Sigmoid colon (tissue), 6 donors: ENCODE measurements at regions not wholly inside any gene's neighbourhood (a gene's known extent, or its start where the extent isn't known, plus 50 kb on each side); places are given as distances from the start of the nearest gene placed in this dataset.

Experiments used
- DNase-seq: peaks from one replicate; pipeline ENCODE4 v3.0.0-alpha.2; 2019
- H3K27ac ChIP-seq, 4 donors: fragments of 200-600 bp; sonication (generic); one replicate each; pipeline ENCODE4 v1.5.1; 2016 to 2019; ENCODE audit warnings: mild to moderate bottlenecking in 1 of 4
- H3K27me3 ChIP-seq, 3 donors: fragments of 200-600 bp; sonication (generic); one replicate each; pipeline ENCODE4 v1.5.1; 2019; ENCODE audit warnings: mild to moderate bottlenecking in 1 of 3
- H3K36me3 ChIP-seq, 4 donors: fragments of 200-600 bp; sonication (generic); one replicate each; pipeline ENCODE4 v1.5.1; 2016 to 2019
- H3K4me1 ChIP-seq, 4 donors: fragments of 200-600 bp; sonication (generic); one replicate each; pipeline ENCODE4 v1.5.1; 2017 to 2019
- H3K4me3 ChIP-seq, 4 donors: fragments of 200-600 bp; sonication (generic); one replicate each; pipeline ENCODE4 v1.5.1; 2017 to 2019; ENCODE audit warnings: mild to moderate bottlenecking in 2 of 4, moderate library complexity in 1 of 4
- H3K9me3 ChIP-seq, 4 donors: fragments of 200-600 bp in 3 of 4; sonication (generic) in 3 of 4; one replicate each; pipeline versions ENCODE4 v1.5.1 to v1.6.1; 2013 to 2019
- CTCF ChIP-seq, 4 experiments: fragments of 450-650 bp in 3 of 4; fragments of 200-600 bp in 1 of 4; IDR thresholded peaks; one replicate each; pipeline ENCODE4 v1.5.1; 2016 to 2019; ENCODE audit warnings: antibody characterized with exemption in 4 of 4, mild to moderate bottlenecking in 3 of 4, moderate library complexity in 2 of 4
- EP300 ChIP-seq, 4 donors: sonication (generic); formaldehyde crosslinking; IDR thresholded peaks; one replicate each; pipeline ENCODE4 v1.6.1; 2017; ENCODE audit warnings: antibody characterized with exemption in 4 of 4
- POLR2A ChIP-seq, 2 donors: fragments of 450-650 bp; IDR thresholded peaks; one replicate each; pipeline ENCODE4 v1.6.1; 2016; ENCODE audit warnings: antibody characterized with exemption in 2 of 2, mild to moderate bottlenecking in 2 of 2, moderate library complexity in 2 of 2
- POLR2AphosphoS5 ChIP-seq, 4 donors: sonication (generic); formaldehyde crosslinking; IDR thresholded peaks; one replicate each; pipeline ENCODE4 v1.6.1; 2017; ENCODE audit warnings: antibody characterized with exemption in 4 of 4
- WGBS, 2 donors: extraction: QIAGEN DNeasy Blood & Tissue Kit; methylation state at CpG; one replicate each; pipeline ENCODE4 v1.1.7; 2013; 5-methylcytosine and 5-hydroxymethylcytosine counted together
- intact Hi-C: fragments of 100-400 bp; cut with DNase I; formaldehyde crosslinking; loops from one replicate; pipeline ENCODE4 v1.15.1; 2023
- donor health status: healthy with polysubstance abuse.
- donor health status: healthy.

GRCh38 chr9:21730899-21731298 is 71.5 kb upstream of the MTAP start:
- intact Hi-C loops: no loop called here
- TF ChIP-seq CTCF (IDR thresholded peaks at IDR 0.05) (no peak), POLR2A (IDR thresholded peaks at IDR 0.05) (no peak)
- Histone ChIP-seq H3K27ac (no peak overlapping the region), H3K9me3 (no peaks in the 10 kb centered on the region), H3K36me3 (no peaks in the 10 kb centered on the region), H3K4me1 (no peaks in the 10 kb centered on the region), H3K4me3 (no peak overlapping the region), H3K27me3 (no peaks in the 10 kb centered on the region)
- 54 to 69% methylated on average over 1 of the region's 1 CpG for WGBS, 2 donors
- no peak for DNase-seq

GRCh38 chr9:21741151-21741550 is 61.3 kb upstream of the MTAP start:
- Histone ChIP-seq H3K27me3 (no peaks in the 10 kb centered on the region), H3K27ac (no peak overlapping the region), H3K4me1 (no peaks in the 10 kb centered on the region), H3K36me3 (no peaks in the 10 kb centered on the region), H3K4me3 (no peak overlapping the region), H3K9me3 (no peaks in the 10 kb centered on the region)
- intact Hi-C loops: no loop called here
- DNase-seq: no peak
- TF ChIP-seq EP300 (IDR thresholded peaks at IDR 0.05) (no peak), POLR2A (IDR thresholded peaks at IDR 0.05) (no peak), CTCF (IDR thresholded peaks at IDR 0.05) (no peak), POLR2AphosphoS5 (IDR thresholded peaks at IDR 0.05) (no peak)

- no peaks in the 10 kb centered on the region for H3K4me1 ChIP-seq
- no peaks in the 10 kb centered on the region for H3K27me3 ChIP-seq
- intact Hi-C loops: no loop called here
- H3K4me3 ChIP-seq: no peak overlapping the region
- no peaks in the 10 kb centered on the region for H3K36me3 ChIP-seq
- WGBS, 2 donors: 26 to 31% methylated on average over 3 of the region's 3 CpGs
- TF ChIP-seq POLR2A (IDR thresholded peaks at IDR 0.05) (no peak), CTCF (IDR thresholded peaks at IDR 0.05) (no peak), POLR2AphosphoS5 (IDR thresholded peaks at IDR 0.05) (no peak), EP300 (IDR thresholded peaks at IDR 0.05) (no peak)
- H3K27ac ChIP-seq: no peak overlapping the region
- DNase-seq: no peak
- no peaks in the 10 kb centered on the region for H3K9me3 ChIP-seq
Measured at GRCh38 chr9:21744320-21744719, 58.1 kb upstream of the MTAP start.

GRCh38 chr9:21744841-21745240 is 57.6 kb upstream of the MTAP start:
- H3K27ac ChIP-seq: no peak overlapping the region
- no peak overlapping the region for H3K4me3 ChIP-seq
- H3K27me3 ChIP-seq: no peaks in the 10 kb centered on the region
- H3K4me1 ChIP-seq: no peaks in the 10 kb centered on the region
- H3K36me3 ChIP-seq: no peaks in the 10 kb centered on the region
- TF ChIP-seq CTCF (IDR thresholded peaks at IDR 0.05) (no peak), EP300 (IDR thresholded peaks at IDR 0.05) (no peak), POLR2A (IDR thresholded peaks at IDR 0.05) (no peak), POLR2AphosphoS5 (IDR thresholded peaks at IDR 0.05) (no peak)
- no peak for DNase-seq
- H3K9me3 ChIP-seq: no peaks in the 10 kb centered on the region
- intact Hi-C loops: no loop called here

GRCh38 chr9:21746550-21746949 is 55.9 kb upstream of the MTAP start:
- no peaks in the 10 kb centered on the region for H3K4me1 ChIP-seq
- intact Hi-C loops: no loop called here
- H3K9me3 ChIP-seq: no peaks in the 10 kb centered on the region
- H3K27me3 ChIP-seq: no peaks in the 10 kb centered on the region
- no peak overlapping the region for H3K4me3 ChIP-seq
- no peaks in the 10 kb centered on the region for H3K36me3 ChIP-seq
- H3K27ac ChIP-seq: no peak overlapping the region
- TF ChIP-seq POLR2A (IDR thresholded peaks at IDR 0.05) (no peak), EP300 (IDR thresholded peaks at IDR 0.05) (no peak)
- WGBS, 2 donors: 23 to 45% methylated on average over 1 of the region's 1 CpG
- DNase-seq: no peak
